DND-41 (cell line): ENCODE measurements at regions not wholly inside any gene's neighbourhood (a gene's known extent, or its start where the extent isn't known, plus 50 kb on each side); places are given as distances from the start of the nearest gene placed in this dataset.

ENCODE experiments used
- CTCF ChIP-seq: IDR thresholded peaks from 2 replicates; pipeline ENCODE4 v1.5.1; 2012; ENCODE audit warnings: borderline replicate concordance, low read length, moderate library complexity, mild to moderate bottlenecking; ENCODE audit not compliant: poor library complexity, severe bottlenecking; ENCODE audit errors: extremely low read depth
- EZH2 ChIP-seq: IDR thresholded peaks from 3 replicates; pipeline ENCODE4 v1.6.1; 2012; ENCODE audit warnings: borderline replicate concordance, low read depth, mild to moderate bottlenecking, moderate library complexity, low read length, inconsistent platforms; ENCODE audit not compliant: severe bottlenecking

DNA sequence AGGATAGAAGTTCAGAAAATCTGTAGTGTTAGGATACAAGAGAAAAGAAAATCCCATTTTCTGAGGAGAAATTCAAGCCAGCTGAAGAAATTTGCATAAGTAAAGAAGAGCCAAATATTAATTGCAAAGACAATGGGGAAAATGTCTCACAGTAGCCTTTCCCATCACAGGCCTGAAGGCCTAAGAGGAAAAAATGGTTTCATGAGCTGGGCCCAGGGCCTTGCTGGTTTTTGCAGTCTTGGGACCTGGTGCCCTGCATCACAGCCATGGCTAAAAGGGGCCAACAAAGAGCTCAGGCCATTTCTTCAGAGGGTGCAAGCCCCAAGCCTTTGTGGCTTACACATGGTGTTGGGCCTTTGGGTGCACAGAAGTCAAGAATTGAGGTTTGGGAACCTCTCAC is 413.6 kb upstream of the CYRIA start:
- TF ChIP-seq EZH2 (no peak), CTCF (no peak)
